K562 (cell line): ENCODE measurements at regions not wholly inside any gene's neighbourhood (a gene's known extent, or its start where the extent isn't known, plus 50 kb on each side); places are given as distances from the start of the nearest gene placed in this dataset.

Experiments used
- ATAC-seq: fragments of 200-7000 bp; cut with Tn5 transposase; 3 replicates; pipeline ENCODE4 v1.9.1; 2020; ENCODE audit warnings: moderate library complexity
- BruUV-seq: library from RNA; stranded (reverse); fragments of 400-500 nt; replicated peaks from 2 replicates; lab custom pipeline; 2021; lab: Mats Ljungman, UMichigan
- CTCF ChIA-PET: fragments of 300-600 bp; formaldehyde crosslinking; extraction: SDS; loops from one replicate; lab custom pipeline; 2021; ENCODE audit warnings: low intra/inter-chr PET ratio; lab: Yijun Ruan, JAX
- POLR2A ChIA-PET: fragments of 300-600, 350-650 bp; sonication (Branson Sonifier 250); formaldehyde crosslinking; extraction: SDS; loops from one replicate; lab custom pipeline; 2021; ENCODE audit warnings: antibody characterized with exemption, inconsistent platforms; lab: Yijun Ruan, JAX
- DNase-seq, 4 experiments: peaks; one replicate each; pipeline versions ENCODE4 v3.0.0 to v3.0.0-alpha.2; 2011 to 2018; ENCODE audit warnings: low spot score in 3 of 4, mixed read lengths in 3 of 4; ENCODE audit errors: extremely low read depth in 1 of 4
- FAIRE-seq: peaks from 2 replicates; lab custom pipeline; 2011; peaks lifted over from hg19 to GRCh38; lab: Jason Lieb, UNC
- H2AFZ ChIP-seq: 2 replicates; pipeline ENCODE4 v1.6.0; 2011; ENCODE audit warnings: low read depth, low read length, control low read depth, inconsistent platforms
- H3K27ac ChIP-seq: fragments of 200-600 bp; 3 replicates; pipeline ENCODE4 v1.8.0; 2011; ENCODE audit warnings: low read depth, mild to moderate bottlenecking, control low read depth, inconsistent platforms, low read length, moderate library complexity, mixed read lengths; ENCODE audit errors: extremely low read depth
- H3K27me3 ChIP-seq, 2 experiments: fragments of 300-600 bp in 1 of 2; 2 replicates in 1 of 2; 3 replicates in 1 of 2; pipeline versions ENCODE4 v1.6.0 to v1.8.0; 2011; ENCODE audit warnings: inconsistent platforms in 2 of 2, low read length in 2 of 2, mild to moderate bottlenecking in 1 of 2, mixed read lengths in 1 of 2, moderate library complexity in 1 of 2; ENCODE audit not compliant: control insufficient read depth in 2 of 2, insufficient read depth in 2 of 2
- H3K36me3 ChIP-seq: fragments of 300-600 bp; 3 replicates; pipeline ENCODE4 v1.8.0; 2011; ENCODE audit warnings: mild to moderate bottlenecking, low read length, inconsistent platforms; ENCODE audit not compliant: control insufficient read depth, insufficient read depth
- H3K4me1 ChIP-seq, 2 experiments: fragments of 200-600 bp in 1 of 2; replicated peaks in 1 of 2; 2 replicates in 1 of 2; 3 replicates in 1 of 2; pipeline versions ENCODE4 v1.5.1 to v1.8.0; 2011; ENCODE audit warnings: inconsistent platforms in 2 of 2, low read length in 2 of 2, mild to moderate bottlenecking in 1 of 2, mixed read lengths in 1 of 2, moderate library complexity in 1 of 2; ENCODE audit not compliant: control insufficient read depth in 2 of 2, insufficient read depth in 2 of 2
- H3K4me2 ChIP-seq: 2 replicates; pipeline ENCODE4 v1.6.1; 2011; ENCODE audit warnings: low read length, control low read depth, inconsistent platforms, mixed read lengths; ENCODE audit not compliant: insufficient read depth
- H3K4me3 ChIP-seq: fragments of 200-600 bp; sonication (generic), shearing (Covaris generic); 2 replicates; pipeline ENCODE4 v1.5.1; 2016; ENCODE audit warnings: control low read depth, inconsistent platforms
- H3K79me2 ChIP-seq: fragments of 200-600 bp; 3 replicates; pipeline ENCODE4 v1.8.0; 2011; ENCODE audit warnings: low read length, inconsistent platforms; ENCODE audit not compliant: control insufficient read depth, insufficient read depth
- H3K9ac ChIP-seq, 2 experiments: 2 replicates each; pipeline versions ENCODE4 v1.6.0 to v1.6.1; 2011; ENCODE audit warnings: low read depth in 2 of 2, low read length in 2 of 2, control low read depth in 1 of 2, inconsistent platforms in 1 of 2, mild to moderate bottlenecking in 1 of 2, mixed read lengths in 1 of 2; ENCODE audit not compliant: insufficient read depth in 1 of 2
- H3K9me1 ChIP-seq: one replicate; pipeline ENCODE4 v1.6.0; 2011; ENCODE audit warnings: inconsistent platforms, mild to moderate bottlenecking, low read length, moderate library complexity; ENCODE audit not compliant: control insufficient read depth, insufficient read depth
- H3K9me3 ChIP-seq: replicated peaks from 2 replicates; pipeline ENCODE4 v1.5.1; 2011; ENCODE audit warnings: low read depth, low read length, inconsistent platforms; ENCODE audit not compliant: control insufficient read depth, insufficient read depth
- H4K20me1 ChIP-seq: replicated peaks from 2 replicates; pipeline ENCODE4 v1.6.1; 2011; ENCODE audit warnings: low read length, inconsistent platforms, mixed read lengths; ENCODE audit not compliant: control insufficient read depth, insufficient read depth
- HMGN3 ChIP-seq: IDR thresholded peaks from 2 replicates; pipeline ENCODE4 v1.6.1; 2011; ENCODE audit warnings: borderline replicate concordance, low read depth, mild to moderate bottlenecking, mixed read lengths, low read length; ENCODE audit not compliant: insufficient read length; ENCODE audit errors: extremely low read depth
- KDM4B ChIP-seq, 2 experiments: fragments of 450-650 bp in 1 of 2; sonication (generic) in 1 of 2; IDR thresholded peaks; 2 replicates each; pipeline ENCODE4 v1.6.1; 2016 to 2017; ENCODE audit warnings: borderline replicate concordance in 2 of 2, antibody characterized with exemption in 1 of 2, low read depth in 1 of 2, mild to moderate bottlenecking in 1 of 2
- RFX1 ChIP-seq: fragments of 450-650 bp; IDR thresholded peaks from 2 replicates; pipeline ENCODE4 v1.6.1; 2016; ENCODE audit warnings: mild to moderate bottlenecking, moderate library complexity
- SRSF9 ChIP-seq: fragments of 200-400 bp; formaldehyde crosslinking; IDR thresholded peaks from 2 replicates; pipeline ENCODE4 v1.6.1; 2017; ENCODE audit warnings: low read depth, low read length, borderline replicate concordance
- ZFP91 ChIP-seq: sonication (generic); formaldehyde crosslinking; IDR thresholded peaks from 2 replicates; pipeline ENCODE4 v1.8.0; 2022; ENCODE audit warnings: mild to moderate bottlenecking, missing genetic modification reagents
- WGBS: fragments of 100-300 bp; shearing (Covaris generic); methylation state at CpG from one replicate; pipeline ENCODE4 v1.1.6; 2016; ENCODE audit warnings: low coverage, mixed read lengths; ENCODE audit not compliant: insufficient coverage; ENCODE audit errors: missing lambda C conversion rate; 5-methylcytosine and 5-hydroxymethylcytosine counted together
- in situ Hi-C: fragments of 300-500 bp; cut with MboI; formaldehyde crosslinking; loops from 4 replicates; pipeline ENCODE4 v1.15.0; 2018; ENCODE audit warnings: inconsistent platforms, mixed read lengths
- intact Hi-C: fragments of 100-400 bp; cut with micrococcal nuclease; formaldehyde crosslinking; loops from 2 replicates; pipeline ENCODE4 v1.14.2; 2022
- TF ChIP-seq, protein P1 (sequence below): fragments of 250-450 bp; sonication (Bioruptor Pico); IDR thresholded peaks from 2 replicates; pipeline ENCODE4 v1.4.0; 2020; ENCODE audit warnings: mild to moderate bottlenecking, moderate library complexity, borderline replicate concordance

- TF ChIP-seq, protein P1, sequence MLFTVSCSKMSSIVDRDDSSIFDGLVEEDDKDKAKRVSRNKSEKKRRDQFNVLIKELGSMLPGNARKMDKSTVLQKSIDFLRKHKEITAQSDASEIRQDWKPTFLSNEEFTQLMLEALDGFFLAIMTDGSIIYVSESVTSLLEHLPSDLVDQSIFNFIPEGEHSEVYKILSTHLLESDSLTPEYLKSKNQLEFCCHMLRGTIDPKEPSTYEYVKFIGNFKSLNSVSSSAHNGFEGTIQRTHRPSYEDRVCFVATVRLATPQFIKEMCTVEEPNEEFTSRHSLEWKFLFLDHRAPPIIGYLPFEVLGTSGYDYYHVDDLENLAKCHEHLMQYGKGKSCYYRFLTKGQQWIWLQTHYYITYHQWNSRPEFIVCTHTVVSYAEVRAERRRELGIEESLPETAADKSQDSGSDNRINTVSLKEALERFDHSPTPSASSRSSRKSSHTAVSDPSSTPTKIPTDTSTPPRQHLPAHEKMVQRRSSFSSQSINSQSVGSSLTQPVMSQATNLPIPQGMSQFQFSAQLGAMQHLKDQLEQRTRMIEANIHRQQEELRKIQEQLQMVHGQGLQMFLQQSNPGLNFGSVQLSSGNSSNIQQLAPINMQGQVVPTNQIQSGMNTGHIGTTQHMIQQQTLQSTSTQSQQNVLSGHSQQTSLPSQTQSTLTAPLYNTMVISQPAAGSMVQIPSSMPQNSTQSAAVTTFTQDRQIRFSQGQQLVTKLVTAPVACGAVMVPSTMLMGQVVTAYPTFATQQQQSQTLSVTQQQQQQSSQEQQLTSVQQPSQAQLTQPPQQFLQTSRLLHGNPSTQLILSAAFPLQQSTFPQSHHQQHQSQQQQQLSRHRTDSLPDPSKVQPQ (CRISPR knock-in tag): no peak
Observed at GRCh38 chr18:45324495-45325113, 290.7 kb upstream of the SLC14A2 start (continued).

GRCh38 chr18:45325778-45326177 lies 289.5 kb upstream of the SLC14A2 start:
- TF ChIP-seq KDM4B (IDR thresholded peaks at IDR 0.05; ENCODE audit: borderline replicate concordance in 2 of 2, low read depth in 1 of 2) (no peak), RFX1 (no peak), ZFP91 (no peak), SRSF9 (no peak), HMGN3 (no peak)
- TF ChIP-seq, all 486 proteins: peak for 0
- Histone ChIP-seq H3K9me1 (no peaks in the 10 kb centered on the region), H3K27me3 (no peaks in the 10 kb centered on the region), H3K79me2 (no peaks in the 10 kb centered on the region), H3K9ac (no peak overlapping the region), H3K9me3 (no peaks in the 10 kb centered on the region), H4K20me1 (no peaks in the 10 kb centered on the region), H3K4me2 (no peak overlapping the region), H3K27ac (no peak overlapping the region), H2AFZ (no peak overlapping the region), H3K4me3 (no peak overlapping the region), H3K4me1 (no peaks in the 10 kb centered on the region), H3K36me3 (no peaks in the 10 kb centered on the region)
- POLR2A ChIA-PET: no interaction called here
- CTCF ChIA-PET: no interaction called here
- no TSS peak for BruUV-seq
- ATAC-seq (no peak), FAIRE-seq (no peak), DNase-seq (no peak)
- intact Hi-C loops: no loop called here
- WGBS: no CpG with 5 or more reads among the region's 1 CpG
- in situ Hi-C loops: no loop called here
